HG03460 (cell line): ENCODE measurements at regions not wholly inside any gene's neighbourhood (a gene's known extent, or its start where the extent isn't known, plus 50 kb on each side); places are given as distances from the start of the nearest gene placed in this dataset.
"Not testable (repeated sequence)": the region's sequence is repeated elsewhere in the genome, so short reads cannot be mapped to it uniquely, and the experiment has no call there.

Experiments
- ATAC-seq: cut with Tn5 transposase; IDR thresholded peaks from one replicate; pipeline ENCODE4 v1.9.1; 2021; ENCODE audit not compliant: unreplicated experiment

GRCh38 chr12:115813256-115813655 lies 464.2 kb downstream of the MED13L start:
- no peak for ATAC-seq

DNA sequence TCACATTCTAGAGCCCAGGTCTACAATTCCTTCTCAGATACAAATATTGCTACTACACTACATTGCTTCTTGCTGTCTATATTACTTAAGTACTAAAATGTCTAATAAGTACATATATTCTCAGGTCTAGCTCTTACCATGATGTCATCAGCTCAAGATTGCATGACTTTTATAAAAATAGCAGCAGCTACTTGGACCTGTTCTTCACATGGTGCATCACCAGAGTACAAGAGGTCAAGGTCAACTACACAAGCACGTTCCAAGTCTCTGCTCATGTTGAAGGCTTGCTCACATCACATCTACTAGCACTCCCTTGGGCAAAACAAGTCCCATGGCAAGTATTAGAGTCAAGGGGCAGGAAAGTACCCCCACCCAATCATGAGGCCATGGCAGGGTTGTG lies 465.6 kb downstream of the MED13L start:
- no peak for ATAC-seq

GRCh38 chr12:115811045-115811444 lies 466.4 kb downstream of the MED13L start:
- ATAC-seq: no peak

- ATAC-seq: no peak
These were observed 467.2 kb downstream of the MED13L start for GRCh38 chr12:115810122-115810901.

GRCh38 chr12:115806000-115806399 lies 471.5 kb downstream of the MED13L start:
- no peak for ATAC-seq

- ATAC-seq: no peak
These were observed 474.7 kb downstream of the MED13L start for GRCh38 chr12:115802767-115803166.

DNA sequence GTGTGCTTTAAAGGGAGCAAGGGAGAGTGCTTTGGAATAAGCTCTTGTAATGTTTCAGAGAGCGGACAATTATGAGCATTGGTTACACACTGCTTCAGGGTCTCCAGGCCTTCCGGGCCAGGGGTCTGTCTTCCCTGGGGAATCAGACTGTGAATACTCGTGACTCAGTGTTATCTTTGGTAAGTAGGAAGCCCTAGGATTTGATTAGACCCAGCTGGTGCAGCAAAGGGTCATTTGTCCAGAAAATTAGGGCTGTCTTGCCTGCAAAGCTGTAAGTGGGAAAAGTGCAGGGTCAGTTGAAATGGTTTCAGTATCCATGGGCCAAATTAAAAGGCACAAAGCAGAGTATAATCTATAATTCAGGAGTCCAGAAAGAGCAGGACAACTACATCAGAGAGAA lies 475.6 kb downstream of the MED13L start:
- no peak for ATAC-seq

- ATAC-seq: no peak
These were observed 477.9 kb downstream of the MED13L start for GRCh38 chr12:115799610-115800009.

DNA sequence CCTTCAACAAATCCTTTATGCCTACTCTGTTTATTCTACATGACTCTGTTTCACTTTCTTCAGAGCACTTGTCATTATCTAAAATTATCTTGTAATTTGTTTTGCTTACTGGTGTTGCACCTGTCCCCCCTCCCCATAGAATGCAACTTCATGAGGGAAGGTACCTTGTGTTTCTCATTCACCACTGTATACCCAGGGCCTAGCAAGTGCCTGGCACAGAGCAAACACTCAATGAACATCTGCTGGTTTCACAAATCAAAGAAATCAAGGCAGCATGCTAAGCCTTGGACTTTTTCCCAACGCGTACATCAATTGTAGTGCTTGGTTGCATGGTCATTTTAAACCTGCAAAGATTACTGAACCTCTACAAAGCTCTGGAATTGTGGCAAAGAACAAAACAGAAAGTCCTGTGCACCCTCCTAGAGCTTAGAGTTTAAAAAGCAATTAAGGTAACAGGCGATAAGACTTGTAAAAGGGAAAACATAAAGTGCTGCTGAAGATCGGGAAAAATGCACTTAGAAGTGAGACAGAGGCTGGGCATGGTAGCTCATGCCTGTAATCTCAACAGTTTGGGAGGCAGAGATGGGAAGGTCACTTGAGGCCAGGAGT lies 479.1 kb downstream of the MED13L start:
- no peak for ATAC-seq

- ATAC-seq: no peak
These were observed 482.8 kb downstream of the MED13L start for GRCh38 chr12:115794659-115795081.

DNA sequence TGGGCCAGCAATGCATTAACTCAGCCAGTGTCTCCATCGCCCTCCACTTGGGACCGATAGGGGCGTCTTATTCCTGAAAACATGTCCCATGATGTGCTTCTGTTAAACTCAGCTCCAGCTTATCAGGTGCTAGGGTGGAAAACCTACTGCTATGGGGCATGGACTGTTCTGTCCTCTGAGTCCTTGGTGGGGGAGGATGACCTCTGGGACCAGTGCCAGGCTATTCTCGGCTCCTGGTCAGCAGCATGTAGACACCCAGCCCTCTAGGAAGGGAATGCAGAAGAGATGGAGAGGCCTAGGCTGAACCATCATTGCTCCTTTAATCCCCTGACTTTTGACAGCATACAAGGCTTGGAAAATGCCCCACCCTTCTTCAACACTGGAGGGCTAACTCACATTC lies 486.2 kb downstream of the MED13L start:
- no peak for ATAC-seq

DNA sequence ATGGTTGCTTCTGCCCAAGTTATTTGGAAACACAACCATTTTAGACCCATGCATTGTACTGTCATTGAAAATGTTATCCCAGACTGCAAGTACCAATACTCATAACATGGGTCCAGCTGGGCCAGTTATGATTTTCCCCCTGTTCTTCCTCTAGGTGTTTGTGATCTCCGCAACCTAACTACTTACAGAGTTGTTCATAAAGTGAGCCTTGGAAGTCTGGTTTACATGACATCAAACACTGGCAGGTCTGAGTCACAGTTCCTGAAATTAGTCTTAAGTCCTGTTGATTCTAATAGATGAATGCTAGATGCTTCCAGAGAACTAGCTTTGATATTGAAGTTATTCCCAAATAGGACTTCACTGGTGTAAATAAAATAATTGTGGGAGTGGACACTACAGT lies 487.0 kb downstream of the MED13L start:
- no peak for ATAC-seq

- not testable (repeated sequence) for ATAC-seq
These were observed 491.0 kb downstream of the MED13L start for GRCh38 chr12:115786490-115786889.

DNA sequence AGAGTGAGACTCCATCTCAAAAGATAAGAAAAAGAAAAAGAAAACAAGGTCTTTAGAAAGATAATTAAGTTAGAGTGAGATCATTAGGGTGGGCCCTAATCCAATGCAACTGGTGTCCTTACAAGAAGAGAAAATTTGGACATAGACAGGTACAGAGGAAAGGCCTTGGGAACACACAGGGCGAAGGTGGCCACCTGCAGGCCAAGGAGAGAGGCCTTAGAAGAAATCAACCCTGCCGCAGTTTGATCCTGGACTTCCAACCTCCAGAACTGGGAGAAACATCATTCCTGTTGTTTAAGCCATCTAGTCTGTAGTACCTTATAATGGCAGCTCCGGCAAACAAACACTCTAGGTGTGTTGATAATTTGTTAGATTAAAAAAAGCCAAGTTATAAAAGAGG lies 491.9 kb downstream of the MED13L start:
- no peak for ATAC-seq

DNA sequence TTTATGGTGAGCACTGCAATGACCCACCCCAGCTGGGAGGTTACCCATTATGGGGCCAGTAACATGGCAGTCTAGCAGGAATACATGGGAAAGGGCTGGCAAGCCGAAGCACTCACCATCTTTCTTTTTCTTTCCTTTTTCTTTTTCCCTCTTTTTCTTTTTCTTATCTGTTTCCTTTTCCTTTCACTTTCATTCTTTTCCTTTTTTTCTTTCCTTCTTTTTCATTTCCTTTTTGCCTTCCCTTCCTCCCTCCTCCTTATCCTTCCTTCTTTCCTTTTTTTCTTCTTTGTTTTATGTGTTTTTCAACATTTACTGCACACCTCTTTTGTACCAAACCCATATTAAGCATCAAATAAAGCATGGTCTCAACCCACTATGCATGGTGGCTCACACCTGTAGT lies 501.1 kb downstream of the MED13L start:
- no peak for ATAC-seq

GRCh38 chr12:115774148-115774895 lies 503.2 kb downstream of the MED13L start:
- no peak for ATAC-seq

- no peak for ATAC-seq
These were observed 505.9 kb downstream of the MED13L start for GRCh38 chr12:115771601-115772000.

DNA sequence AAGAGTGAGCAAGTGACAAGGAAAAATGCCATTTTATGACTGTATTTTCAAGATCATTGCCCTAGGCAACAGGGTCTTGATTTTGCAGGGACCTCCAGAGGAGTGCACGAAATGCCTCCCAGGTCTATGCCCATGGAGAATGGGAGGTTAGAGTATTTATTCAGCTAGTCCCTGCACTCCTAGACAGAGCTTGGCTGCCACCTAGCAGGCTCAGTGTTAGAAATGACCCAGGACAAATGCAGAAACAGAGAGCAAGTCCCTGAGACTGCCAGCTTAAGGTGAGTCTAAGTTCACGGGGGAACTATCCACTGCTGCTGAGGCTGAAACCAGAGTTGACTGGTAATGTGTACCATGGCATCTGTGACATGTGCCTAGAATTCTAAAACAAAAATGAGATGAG lies 506.4 kb downstream of the MED13L start:
- ATAC-seq: no peak

GRCh38 chr12:115770643-115771042 lies 506.9 kb downstream of the MED13L start:
- no peak for ATAC-seq

DNA sequence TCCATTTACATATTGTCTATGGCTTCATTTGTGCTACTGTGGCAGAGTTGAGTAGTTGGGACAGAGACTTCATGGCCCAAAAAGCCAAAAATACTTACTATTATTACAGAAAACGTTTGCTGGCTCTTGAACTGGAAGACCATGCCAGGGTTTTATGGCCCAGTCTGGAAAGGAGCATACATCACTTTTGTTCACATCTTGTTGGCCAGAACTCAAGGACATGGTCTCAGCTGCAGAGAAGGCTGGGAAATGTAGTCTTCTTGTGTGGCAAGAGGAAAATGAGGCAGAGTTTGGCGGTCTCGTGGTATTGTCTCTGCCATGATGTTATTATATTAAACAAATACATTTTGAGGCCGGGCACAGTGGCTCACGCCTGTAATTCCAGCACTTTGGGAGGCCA lies 509.6 kb downstream of the MED13L start:
- no peak for ATAC-seq

- ATAC-seq: no peak
These were observed 513.4 kb downstream of the MED13L start for GRCh38 chr12:115763982-115764621.

DNA sequence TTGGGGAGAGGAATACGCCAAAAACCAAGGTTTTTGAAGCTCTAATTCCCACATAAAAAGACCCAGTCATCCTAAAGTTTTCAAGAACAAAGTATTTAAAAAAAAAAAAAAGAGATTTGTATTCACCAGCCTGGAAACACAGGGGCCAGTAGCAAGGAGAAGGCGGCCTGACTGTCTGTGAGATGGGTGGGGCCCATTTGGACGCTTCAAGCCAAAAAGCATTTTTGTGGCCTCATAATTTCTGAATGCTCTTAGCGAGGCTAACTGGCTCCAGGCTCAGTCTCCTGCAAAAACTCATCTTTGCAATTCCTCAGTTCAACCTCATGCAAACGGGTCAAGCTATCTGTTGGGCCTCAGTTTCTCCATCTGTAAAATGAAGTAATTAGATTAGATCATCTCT lies 514.1 kb downstream of the MED13L start:
- no peak for ATAC-seq
